AG09319 (cell line): ENCODE measurements at regions not wholly inside any gene's neighbourhood (a gene's known extent, or its start where the extent isn't known, plus 50 kb on each side); places are given as distances from the start of the nearest gene placed in this dataset.

ENCODE experiments used
- DNase-seq: peaks from one replicate; pipeline ENCODE4 v3.0.0-alpha.2; 2010; ENCODE audit warnings: low read depth; ENCODE audit errors: extremely low read depth
- TF ChIP-seq, protein P1 (sequence below): IDR thresholded peaks from 2 replicates; pipeline ENCODE4 v1.5.1; 2011; ENCODE audit warnings: low read depth, mild to moderate bottlenecking, inconsistent platforms, low read length, moderate library complexity

DNA sequence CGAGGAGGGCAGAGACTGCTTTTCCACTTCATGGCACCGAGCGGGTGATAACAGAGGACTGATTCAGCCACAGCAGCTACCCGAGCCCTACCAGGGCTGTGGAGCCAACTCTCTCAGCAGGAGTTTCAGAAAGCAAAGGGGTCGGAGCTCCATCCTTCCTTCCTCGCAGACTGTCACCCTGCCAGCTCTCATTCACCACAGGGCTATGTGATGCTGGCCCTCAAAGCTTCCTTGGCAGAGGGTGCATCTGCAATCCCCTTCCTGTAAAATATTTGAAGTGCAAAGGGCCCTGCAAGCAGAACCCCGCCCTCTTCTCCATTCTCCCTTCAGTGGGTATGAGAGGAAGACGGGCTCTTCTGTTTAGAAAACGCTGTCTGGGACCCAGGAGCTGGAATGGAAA, 105.3 kb upstream of the LYZL2 start:
- DNase-seq = no peak
- TF ChIP-seq, protein P1, sequence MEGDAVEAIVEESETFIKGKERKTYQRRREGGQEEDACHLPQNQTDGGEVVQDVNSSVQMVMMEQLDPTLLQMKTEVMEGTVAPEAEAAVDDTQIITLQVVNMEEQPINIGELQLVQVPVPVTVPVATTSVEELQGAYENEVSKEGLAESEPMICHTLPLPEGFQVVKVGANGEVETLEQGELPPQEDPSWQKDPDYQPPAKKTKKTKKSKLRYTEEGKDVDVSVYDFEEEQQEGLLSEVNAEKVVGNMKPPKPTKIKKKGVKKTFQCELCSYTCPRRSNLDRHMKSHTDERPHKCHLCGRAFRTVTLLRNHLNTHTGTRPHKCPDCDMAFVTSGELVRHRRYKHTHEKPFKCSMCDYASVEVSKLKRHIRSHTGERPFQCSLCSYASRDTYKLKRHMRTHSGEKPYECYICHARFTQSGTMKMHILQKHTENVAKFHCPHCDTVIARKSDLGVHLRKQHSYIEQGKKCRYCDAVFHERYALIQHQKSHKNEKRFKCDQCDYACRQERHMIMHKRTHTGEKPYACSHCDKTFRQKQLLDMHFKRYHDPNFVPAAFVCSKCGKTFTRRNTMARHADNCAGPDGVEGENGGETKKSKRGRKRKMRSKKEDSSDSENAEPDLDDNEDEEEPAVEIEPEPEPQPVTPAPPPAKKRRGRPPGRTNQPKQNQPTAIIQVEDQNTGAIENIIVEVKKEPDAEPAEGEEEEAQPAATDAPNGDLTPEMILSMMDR = no peak

DNA sequence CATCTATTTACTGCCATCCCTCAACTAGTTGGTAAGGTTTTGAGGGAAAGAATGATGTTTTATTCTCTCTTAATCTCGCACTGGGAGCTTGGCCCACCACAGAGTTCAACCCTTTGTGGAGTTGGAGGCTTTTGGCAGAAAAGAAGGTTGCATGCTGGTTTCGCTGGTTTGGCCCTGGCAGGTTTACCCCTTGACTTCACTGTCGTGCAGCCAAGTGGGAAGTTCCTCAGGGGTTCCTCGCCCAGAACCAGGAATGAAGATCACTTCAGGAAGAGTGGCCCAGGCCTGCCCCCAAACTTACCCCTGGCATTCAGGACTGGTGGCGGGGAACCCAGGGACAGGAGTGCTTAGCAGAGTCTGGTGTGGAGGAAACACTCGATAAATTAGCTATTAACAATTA, 103.1 kb upstream of the LYZL2 start:
- TF ChIP-seq, protein P1 = no peak
- no peak for DNase-seq

DNA sequence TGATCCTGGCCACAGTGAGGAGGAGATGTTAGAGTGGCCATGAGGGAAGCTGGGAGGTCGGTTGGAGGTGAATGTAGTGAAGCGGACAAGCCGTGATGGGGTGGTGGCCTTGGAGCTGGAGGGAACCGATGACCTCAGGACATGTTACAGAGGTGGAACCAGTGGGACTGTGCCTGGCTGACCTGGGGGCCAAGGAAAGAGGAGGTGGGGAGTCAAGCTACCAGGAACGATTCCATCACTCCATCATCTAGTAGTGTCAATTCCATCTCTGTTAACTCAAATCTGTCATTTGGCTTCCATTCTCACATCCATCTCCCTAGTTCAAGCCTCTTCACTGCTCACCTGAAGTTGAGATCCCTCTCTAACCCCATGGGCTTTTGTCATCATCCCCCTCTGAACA, 102.4 kb upstream of the LYZL2 start:
- DNase-seq = no peak
- TF ChIP-seq, protein P1 = no peak

DNA sequence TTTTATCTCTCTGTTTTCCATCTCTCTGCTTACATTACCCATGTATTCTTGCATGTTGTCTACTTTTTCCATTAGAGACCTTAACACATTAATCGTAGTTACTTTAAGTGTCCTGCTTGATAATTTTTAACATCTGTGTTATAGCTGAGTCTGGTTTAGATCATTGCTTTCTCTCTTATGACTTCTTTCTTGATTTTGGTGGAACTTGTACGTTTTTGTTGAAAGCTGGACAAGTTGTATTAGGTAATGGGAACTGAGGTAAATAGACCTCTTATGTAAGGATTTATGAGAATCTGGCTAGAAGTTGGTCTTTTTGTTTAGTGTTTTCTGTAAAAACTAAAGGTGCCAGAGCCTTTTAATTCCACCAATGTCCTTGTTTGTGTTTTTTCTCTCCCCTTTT, 100.8 kb upstream of the LYZL2 start:
- no peak for DNase-seq
- TF ChIP-seq, protein P1 = no peak

DNA sequence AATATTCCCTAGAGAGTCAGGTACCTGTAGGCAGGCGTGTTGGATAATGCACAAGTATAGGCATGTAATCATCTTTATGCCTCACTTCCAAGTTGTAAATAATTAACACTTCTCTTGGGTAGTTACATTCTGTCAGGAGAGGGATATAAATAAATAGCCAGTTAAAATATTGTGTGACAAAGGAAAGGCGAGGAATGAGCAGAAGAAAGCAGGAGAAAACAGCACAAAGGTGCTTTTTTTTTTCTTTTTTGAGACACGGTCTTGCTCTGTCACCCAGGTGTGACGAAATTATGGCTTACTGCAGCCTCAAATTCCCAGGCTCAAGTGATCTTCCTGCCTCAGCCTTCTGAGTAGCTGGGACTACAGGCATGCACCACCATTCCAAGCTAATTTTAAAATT, 99.2 kb upstream of the LYZL2 start:
- TF ChIP-seq, protein P1 = no peak
- no peak for DNase-seq

DNA sequence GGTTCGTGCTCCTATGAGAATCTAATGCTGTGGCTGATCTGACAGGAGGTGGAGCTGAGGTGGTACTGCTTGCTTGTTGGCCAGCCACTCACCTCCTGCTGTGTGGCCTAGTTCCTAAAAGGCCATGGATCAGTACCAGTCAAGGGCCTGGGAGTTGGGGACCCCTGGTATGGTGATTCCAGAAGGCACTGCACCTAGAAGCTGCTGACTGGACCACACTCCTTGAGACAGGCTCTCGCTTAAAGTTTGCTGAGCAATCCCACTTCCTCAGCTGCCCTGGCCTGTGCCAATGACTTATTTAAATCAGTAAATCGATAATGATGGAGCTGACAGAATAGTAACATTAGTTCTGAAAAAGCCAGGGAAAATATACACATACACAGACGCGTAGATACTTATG, 98.6 kb upstream of the LYZL2 start:
- TF ChIP-seq, protein P1 = no peak
- DNase-seq = no peak

DNA sequence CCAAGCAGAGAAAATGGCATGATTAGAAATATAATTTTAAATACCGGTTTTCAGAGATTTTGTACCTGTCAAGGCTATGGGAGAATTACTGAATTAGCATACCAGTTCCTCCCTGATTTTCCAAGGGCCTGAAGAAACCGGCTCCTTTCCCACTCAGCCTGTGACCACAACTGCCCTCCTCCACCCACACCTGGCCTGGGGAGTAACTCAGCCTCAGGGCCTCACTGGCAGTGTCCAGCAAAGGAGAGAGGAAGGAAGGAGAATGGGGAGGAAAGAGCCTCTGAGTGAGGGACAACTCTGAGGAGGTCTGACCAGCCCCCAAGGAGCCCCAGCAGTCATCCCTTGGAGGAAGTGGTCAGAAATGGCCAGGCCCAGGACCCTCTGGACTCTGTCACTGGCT, 98.0 kb upstream of the LYZL2 start:
- TF ChIP-seq, protein P1 = no peak
- DNase-seq = no peak
